NCI-H2029 treated with DMSO at 0.1 percent for 48 hours (cell line): ENCODE measurements at regions not wholly inside any gene's neighbourhood (a gene's known extent, or its start where the extent isn't known, plus 50 kb on each side); places are given as distances from the start of the nearest gene placed in this dataset.

Experiments used
- DNase-seq: peaks from one replicate; lab custom pipeline; 2025; lab: John Stamatoyannopoulos, UW

DNA sequence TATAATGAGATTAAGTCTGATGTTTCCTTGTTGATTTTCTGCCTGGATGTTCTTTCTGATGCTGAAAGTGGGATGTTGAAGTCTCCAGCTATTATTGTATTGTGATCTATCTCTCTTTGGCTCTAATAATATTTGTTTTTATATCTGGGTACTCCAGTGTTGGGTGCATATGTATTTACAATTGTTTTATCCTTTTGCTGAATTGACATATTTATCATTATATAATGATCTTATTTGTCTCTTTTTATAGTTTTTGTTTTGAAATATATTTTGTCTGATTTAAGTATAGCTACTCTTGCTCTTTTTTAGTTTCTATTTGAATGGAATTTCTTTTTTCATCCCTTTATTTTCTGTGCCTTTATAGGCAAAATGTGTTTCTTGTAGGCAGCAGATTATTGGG, 522.2 kb upstream of the NEGR1 start:
- DNase-seq: no peak

GRCh38 chr1:72781038-72781437, 498.7 kb upstream of the NEGR1 start:
- no peak for DNase-seq

- no peak for DNase-seq
These were observed 497.9 kb upstream of the NEGR1 start for GRCh38 chr1:72780212-72780611.

DNA sequence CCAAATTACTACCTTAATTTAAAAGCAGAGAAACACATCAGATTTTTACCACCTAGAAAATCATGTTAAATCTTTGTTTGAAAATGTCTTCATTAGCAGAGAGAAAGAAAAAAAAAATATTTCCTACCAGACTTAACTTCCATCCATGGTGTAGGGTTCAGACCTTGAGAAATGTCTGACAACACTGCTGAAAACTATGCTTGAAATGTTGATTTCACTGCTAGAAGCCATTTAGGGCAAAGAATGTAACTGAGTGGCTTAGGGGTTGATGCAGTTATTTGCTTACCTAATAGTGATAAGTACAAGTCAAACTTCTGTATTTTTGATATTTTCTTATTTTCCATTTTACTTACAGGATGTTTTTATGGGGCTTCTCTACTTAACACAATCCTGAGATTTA, 495.6 kb upstream of the NEGR1 start:
- no peak for DNase-seq

DNA sequence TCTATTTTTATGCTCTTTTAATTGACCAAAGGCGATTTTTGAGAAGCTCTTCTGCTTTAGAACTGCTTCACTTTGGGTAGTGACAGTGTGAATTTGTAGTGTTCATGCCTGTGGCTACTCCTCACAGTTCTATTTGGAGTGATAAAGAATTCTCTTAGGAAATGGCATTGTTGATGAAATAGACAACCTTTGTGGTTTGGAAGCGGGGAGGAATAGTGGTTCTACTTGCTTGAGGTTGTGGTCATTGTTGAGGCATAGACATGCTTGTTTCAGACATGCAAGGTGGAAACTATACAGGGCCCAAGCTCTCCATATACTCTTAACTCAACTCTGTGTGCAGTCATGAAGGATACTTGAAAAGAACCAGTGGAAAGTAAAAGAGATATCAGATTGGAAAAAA, 481.1 kb upstream of the NEGR1 start:
- no peak for DNase-seq

- no peak for DNase-seq
These were observed 477.1 kb upstream of the NEGR1 start for GRCh38 chr1:72759486-72759885.

DNA sequence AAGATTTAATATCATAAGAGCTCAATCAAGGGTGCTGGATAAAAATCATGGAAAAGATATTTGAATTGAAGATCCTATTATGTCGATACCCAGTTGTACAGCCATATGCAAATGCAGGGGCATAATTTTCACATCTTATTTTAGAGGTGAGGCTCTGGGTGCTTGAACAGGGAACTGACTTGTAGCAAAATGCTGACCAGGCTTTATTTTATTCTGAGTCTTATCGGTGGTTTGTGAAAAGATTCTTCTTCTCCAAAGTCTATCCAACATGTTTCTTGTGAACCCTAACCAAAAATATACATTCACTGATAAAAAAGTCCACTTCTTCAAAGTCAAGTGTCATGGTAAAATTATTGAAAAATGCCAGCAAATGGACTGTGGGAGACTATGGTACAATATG, 475.5 kb upstream of the NEGR1 start:
- no peak for DNase-seq

GRCh38 chr1:72745413-72745812, 463.1 kb upstream of the NEGR1 start:
- DNase-seq: no peak

GRCh38 chr1:72734415-72734814, 452.1 kb upstream of the NEGR1 start:
- no peak for DNase-seq

- DNase-seq: no peak
These were observed 442.9 kb upstream of the NEGR1 start for GRCh38 chr1:72724951-72725861.

GRCh38 chr1:72705921-72706320, 423.6 kb upstream of the NEGR1 start:
- DNase-seq: no peak

- no peak for DNase-seq
These were observed 422.6 kb upstream of the NEGR1 start for GRCh38 chr1:72704841-72705477.

DNA sequence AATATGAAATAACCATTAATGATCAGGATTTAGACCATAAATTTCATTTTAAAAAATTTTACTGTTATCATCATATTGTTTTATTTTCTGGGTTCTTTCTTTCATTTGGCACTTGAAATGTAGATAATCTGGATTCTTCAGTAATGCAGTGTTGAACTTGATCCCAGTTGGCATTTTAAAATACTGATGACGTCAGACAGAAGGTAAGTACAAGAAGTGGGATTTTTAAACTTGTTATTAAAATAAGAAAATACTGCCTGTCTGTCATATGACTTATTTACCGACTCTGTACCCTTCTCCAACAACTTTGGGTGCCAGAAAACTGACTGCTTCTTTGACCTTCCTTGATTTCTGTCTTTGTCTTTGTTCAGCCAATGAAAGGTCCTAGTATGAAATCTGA, 415.1 kb upstream of the NEGR1 start:
- DNase-seq: no peak

- DNase-seq: no peak
These were observed 411.6 kb upstream of the NEGR1 start for GRCh38 chr1:72693899-72694298.

DNA sequence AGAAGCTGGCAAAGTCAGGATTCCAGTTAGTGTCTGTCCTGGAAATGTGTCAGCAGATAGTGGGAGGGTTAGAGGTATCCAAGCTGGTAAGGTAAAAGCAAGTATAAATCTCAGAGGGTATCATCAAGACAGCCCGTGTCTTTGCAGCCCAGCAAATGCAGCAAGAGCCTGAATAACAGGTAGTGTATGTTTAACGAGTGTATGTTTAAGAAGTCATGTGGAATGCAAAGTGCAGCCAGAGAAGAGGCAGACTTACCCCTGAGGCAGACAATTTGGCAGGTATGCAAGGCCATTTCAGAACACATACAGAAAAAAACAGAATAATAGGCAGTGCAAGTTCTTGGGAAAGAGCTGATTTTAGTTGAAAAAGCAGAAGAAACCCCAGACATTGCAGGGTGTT, 411.0 kb upstream of the NEGR1 start:
- no peak for DNase-seq

DNA sequence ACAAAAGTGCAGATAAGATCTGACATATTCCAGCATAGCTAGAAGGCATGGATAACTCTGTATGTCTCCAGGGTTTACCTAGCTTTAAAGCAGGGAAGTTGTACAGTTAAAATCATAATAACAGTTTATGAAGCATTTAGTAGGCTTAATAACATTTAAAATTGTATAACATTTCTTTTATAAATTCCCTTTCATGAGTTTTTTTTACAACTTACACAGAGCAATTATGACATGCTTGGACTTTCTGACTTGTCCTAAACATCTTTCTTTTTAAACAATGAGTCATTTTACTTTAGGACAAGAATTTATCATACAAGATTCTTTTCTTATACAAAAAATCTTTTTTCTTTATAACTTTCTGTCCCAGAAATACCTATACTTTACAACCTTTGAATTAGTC, 408.5 kb upstream of the NEGR1 start:
- DNase-seq: no peak

DNA sequence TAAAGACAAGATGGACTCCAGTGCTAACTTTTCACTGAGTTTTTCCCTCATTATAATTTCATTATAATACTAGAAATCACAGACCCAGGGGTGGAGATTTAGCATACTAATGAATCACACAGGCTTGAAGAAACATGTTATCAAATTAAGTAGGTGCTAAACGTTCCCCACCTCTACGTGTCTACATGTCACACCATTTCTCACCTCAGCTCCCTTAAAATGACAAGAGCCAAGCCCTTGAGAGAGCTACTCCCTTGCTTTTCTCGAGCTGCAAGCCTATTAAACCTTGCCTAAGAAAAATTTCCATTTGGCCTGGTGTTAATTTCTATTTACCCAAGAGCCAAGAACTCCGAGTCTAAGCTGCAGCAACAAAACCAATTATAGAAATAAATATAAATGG, 396.3 kb upstream of the NEGR1 start:
- DNase-seq: no peak

DNA sequence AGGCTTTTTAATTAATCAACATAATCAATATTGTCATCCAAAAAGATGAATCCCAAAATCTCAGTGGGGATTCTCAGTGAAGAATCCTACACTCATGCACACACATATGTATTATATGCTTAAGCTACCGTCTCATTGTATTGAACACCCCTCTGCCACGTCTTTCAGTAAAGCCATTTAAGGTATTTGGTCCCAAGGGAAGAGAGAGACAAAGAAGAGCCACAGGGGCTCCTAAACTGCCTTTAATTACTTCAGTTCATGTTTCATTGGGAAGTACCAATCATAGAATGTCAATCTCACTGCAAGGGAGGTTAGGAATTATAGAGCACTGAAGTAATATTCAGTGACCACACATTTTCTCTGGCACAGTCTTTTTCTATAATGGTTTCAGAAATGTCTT, 388.6 kb upstream of the NEGR1 start:
- no peak for DNase-seq

DNA sequence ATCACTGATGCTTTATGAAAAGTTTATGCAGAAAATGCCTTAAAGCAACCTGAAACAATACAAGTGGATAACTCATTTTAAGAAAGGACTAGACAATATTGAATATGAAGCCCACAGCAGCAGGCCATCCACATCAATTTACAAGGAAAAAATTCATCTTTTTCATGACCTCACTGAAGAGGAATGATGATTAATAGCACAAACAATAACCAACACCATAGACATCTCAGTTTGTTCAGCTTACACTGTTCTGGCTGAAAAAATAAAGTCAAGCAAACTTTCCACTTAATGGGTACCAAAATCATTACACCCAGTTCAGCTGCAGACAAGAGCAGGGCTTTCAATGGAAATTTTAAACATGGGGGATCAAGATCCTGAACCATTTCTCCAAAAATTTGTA, 380.6 kb upstream of the NEGR1 start:
- DNase-seq: no peak

DNA sequence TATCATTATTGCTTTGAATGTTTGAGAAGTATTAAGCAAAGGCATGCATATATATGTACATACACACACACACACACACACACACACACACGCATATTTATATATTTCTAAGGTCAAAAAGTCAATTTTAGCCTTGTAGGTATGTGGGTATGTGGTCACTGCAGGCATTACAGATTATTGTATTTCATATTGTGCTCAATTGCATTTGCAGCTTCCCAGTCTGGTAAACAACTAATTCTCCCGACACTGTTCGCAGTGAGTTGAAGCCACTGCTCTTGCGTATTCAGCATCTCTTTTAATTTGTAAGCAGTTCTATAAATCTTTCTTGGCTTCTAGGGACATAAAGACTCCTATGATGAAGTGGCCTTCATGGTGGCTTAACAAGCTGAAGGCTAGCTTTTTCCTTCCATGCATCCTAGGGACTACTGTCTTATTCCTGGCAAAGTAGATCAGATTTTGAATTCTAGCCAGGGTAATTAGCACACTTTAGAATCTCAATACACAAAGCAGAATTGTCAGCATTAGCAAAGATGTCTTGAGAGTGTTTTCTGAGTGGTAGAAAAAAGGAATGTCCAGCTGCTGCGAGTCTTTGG, 368.6 kb upstream of the NEGR1 start:
- DNase-seq: no peak

- no peak for DNase-seq
These were observed 367.7 kb upstream of the NEGR1 start for GRCh38 chr1:72649991-72650390.

GRCh38 chr1:72649211-72649888, 367.0 kb upstream of the NEGR1 start:
- no peak for DNase-seq

DNA sequence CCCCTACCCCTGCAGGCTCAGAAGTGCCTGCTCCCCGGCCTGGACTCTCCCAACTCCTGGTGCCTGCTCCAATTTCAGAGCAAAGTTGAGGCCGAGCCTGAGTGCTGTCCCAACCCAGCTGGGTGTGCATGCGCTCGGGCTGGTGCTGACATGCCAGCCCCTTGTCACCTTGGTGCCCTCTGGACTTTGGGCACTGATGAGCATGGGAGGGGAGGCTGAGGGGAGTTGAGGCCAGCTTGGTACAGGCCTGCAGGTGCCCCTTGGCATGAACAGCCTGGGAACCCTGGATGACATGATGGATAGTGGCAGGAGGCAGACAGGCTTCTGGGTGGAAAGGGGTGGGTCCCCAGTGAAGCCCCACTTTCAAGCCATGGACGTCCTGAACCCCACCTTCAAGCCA, 366.1 kb upstream of the NEGR1 start:
- no peak for DNase-seq
